Astrocyte (in vitro differentiated cells and primary cell): ENCODE measurements at regions not wholly inside any gene's neighbourhood (a gene's known extent, or its start where the extent isn't known, plus 50 kb on each side); places are given as distances from the start of the nearest gene placed in this dataset.

Experiments
- DNase-seq: peaks from one replicate; pipeline ENCODE4 v3.0.0-alpha.2; 2010; ENCODE audit warnings: low read depth
- FAIRE-seq: peaks from 2 replicates; lab custom pipeline; 2011; peaks lifted over from hg19 to GRCh38; lab: Jason Lieb, UNC
- H2AFZ ChIP-seq: 2 replicates; pipeline ENCODE4 v1.6.0; 2012; ENCODE audit warnings: low read depth, low read length, inconsistent platforms
- H3K27ac ChIP-seq: 2 replicates; pipeline ENCODE4 v1.5.1; 2011; ENCODE audit warnings: low read depth, low read length, inconsistent platforms
- H3K27me3 ChIP-seq: 2 replicates; pipeline ENCODE4 v1.6.0; 2011; ENCODE audit warnings: low read length, inconsistent platforms; ENCODE audit not compliant: insufficient read depth
- H3K36me3 ChIP-seq: 2 replicates; pipeline ENCODE4 v1.5.1; 2011; ENCODE audit warnings: low read length, inconsistent platforms; ENCODE audit not compliant: insufficient read depth
- H3K4me1 ChIP-seq: 2 replicates; pipeline ENCODE4 v1.5.1; 2011; ENCODE audit warnings: low read length, inconsistent platforms; ENCODE audit not compliant: insufficient read depth
- H3K4me2 ChIP-seq: 2 replicates; pipeline ENCODE4 v1.6.0; 2012; ENCODE audit warnings: low read length, inconsistent platforms
- H3K4me3 ChIP-seq: 2 replicates; pipeline ENCODE4 v1.5.1; 2011; ENCODE audit warnings: low read depth, mild to moderate bottlenecking, low read length, inconsistent platforms; ENCODE audit not compliant: insufficient read depth
- H3K79me2 ChIP-seq: 2 replicates; pipeline ENCODE4 v1.6.0; 2012; ENCODE audit warnings: mild to moderate bottlenecking, low read length, inconsistent platforms; ENCODE audit not compliant: insufficient read depth
- H3K9ac ChIP-seq: 2 replicates; pipeline ENCODE4 v1.6.0; 2012; ENCODE audit warnings: mild to moderate bottlenecking, low read length, inconsistent platforms
- H3K9me3 ChIP-seq: 2 replicates; pipeline ENCODE4 v1.5.1; 2012; ENCODE audit warnings: low read depth, mild to moderate bottlenecking, low read length, inconsistent platforms; ENCODE audit not compliant: insufficient read depth
- H4K20me1 ChIP-seq: 2 replicates; pipeline ENCODE4 v1.6.0; 2012; ENCODE audit warnings: low read length, inconsistent platforms; ENCODE audit not compliant: insufficient read depth
- H3K27ac Mint-ChIP-seq: one replicate; pipeline ENCODE4 v1.8.0; 2021; ENCODE audit warnings: mild to moderate bottlenecking, mixed read lengths; ENCODE audit not compliant: unreplicated experiment
- H3K27me3 Mint-ChIP-seq: one replicate; pipeline ENCODE4 v1.8.0; 2021; ENCODE audit warnings: low read depth, mixed read lengths; ENCODE audit not compliant: unreplicated experiment
- H3K36me3 Mint-ChIP-seq: one replicate; pipeline ENCODE4 v1.8.0; 2021; ENCODE audit warnings: low read depth, mixed read lengths; ENCODE audit not compliant: unreplicated experiment
- H3K4me1 Mint-ChIP-seq: one replicate; pipeline ENCODE4 v1.8.0; 2021; ENCODE audit warnings: low read depth, mixed read lengths; ENCODE audit not compliant: unreplicated experiment
- H3K4me3 Mint-ChIP-seq: one replicate; pipeline ENCODE4 v1.8.0; 2021; ENCODE audit warnings: mild to moderate bottlenecking, moderate library complexity, mixed read lengths; ENCODE audit not compliant: unreplicated experiment
- H3K9me3 Mint-ChIP-seq: one replicate; pipeline ENCODE4 v1.8.0; 2021; ENCODE audit warnings: mild to moderate bottlenecking, mixed read lengths; ENCODE audit not compliant: unreplicated experiment
- CTCF ChIP-seq: IDR thresholded peaks from 2 replicates; pipeline ENCODE4 v1.5.1; 2011; ENCODE audit warnings: low read depth, mild to moderate bottlenecking, inconsistent platforms, low read length, moderate library complexity; ENCODE audit not compliant: insufficient read depth
- EZH2 ChIP-seq: IDR thresholded peaks from 2 replicates; pipeline ENCODE4 v1.6.1; 2012; ENCODE audit warnings: mild to moderate bottlenecking, low read length, inconsistent platforms; ENCODE audit not compliant: insufficient read depth

- no peak for FAIRE-seq
- Histone ChIP-seq H3K27me3 (no peaks in the 10 kb centered on the region), H3K36me3 (no peaks in the 10 kb centered on the region), H3K9me3 (no peaks in the 10 kb centered on the region), H3K27ac (no peak overlapping the region), H3K4me3 (no peak overlapping the region), H2AFZ (no peak overlapping the region), H4K20me1 (no peaks in the 10 kb centered on the region), H3K9ac (no peak overlapping the region), H3K4me1 (no peaks in the 10 kb centered on the region), H3K4me2 (no peak overlapping the region), H3K79me2 (no peaks in the 10 kb centered on the region)
- Mint-ChIP-seq H3K9me3 (no peaks in the 10 kb centered on the region), H3K27ac (no peak overlapping the region), H3K4me3 (no peak overlapping the region), H3K4me1 (no peaks in the 10 kb centered on the region), H3K36me3 (no peaks in the 10 kb centered on the region), H3K27me3 (no peaks in the 10 kb centered on the region)
- TF ChIP-seq CTCF = no peak
- no peak for TF ChIP-seq EZH2
- no peak for DNase-seq
These were observed 119.0 kb upstream of the PTPRZ1 start for GRCh38 chr7:121753944-121754343.

- TF ChIP-seq EZH2 (no peak), CTCF (peak; percentile 34)
- H3K27me3 Mint-ChIP-seq = no peaks in the 10 kb centered on the region
- FAIRE-seq = no peak
These were observed 120.3 kb upstream of the PTPRZ1 start for GRCh38 chr7:121752706-121753105.

GRCh38 chr7:121748546-121748945 is 124.4 kb upstream of the PTPRZ1 start:
- Histone ChIP-seq H3K9me3 (no peaks in the 10 kb centered on the region), H3K4me1 (no peaks in the 10 kb centered on the region), H4K20me1 (no peaks in the 10 kb centered on the region), H2AFZ (no peak overlapping the region), H3K4me2 (no peak overlapping the region), H3K27ac (no peak overlapping the region), H3K27me3 (no peaks in the 10 kb centered on the region), H3K9ac (no peak overlapping the region), H3K4me3 (no peak overlapping the region), H3K36me3 (no peaks in the 10 kb centered on the region), H3K79me2 (no peaks in the 10 kb centered on the region)
- Mint-ChIP-seq H3K9me3 (peaks cover 2% of the 10 kb centered on the region), H3K4me3 (no peak overlapping the region), H3K36me3 (no peaks in the 10 kb centered on the region), H3K27me3 (no peaks in the 10 kb centered on the region), H3K4me1 (no peaks in the 10 kb centered on the region), H3K27ac (no peak overlapping the region)
- DNase-seq = no peak
- no peak for FAIRE-seq
- no peak for TF ChIP-seq EZH2
- no peak for TF ChIP-seq CTCF

More at GRCh38 chr7:121752706-121753105, 120.3 kb upstream of the PTPRZ1 start:
- H3K36me3 ChIP-seq = no peaks in the 10 kb centered on the region
- no peaks in the 10 kb centered on the region for H3K9me3 Mint-ChIP-seq
- H3K27ac ChIP-seq = no peak overlapping the region
- H3K4me3 Mint-ChIP-seq = no peak overlapping the region
- no peaks in the 10 kb centered on the region for H3K36me3 Mint-ChIP-seq
- H3K4me2 ChIP-seq = no peak overlapping the region
- H3K9me3 ChIP-seq = no peaks in the 10 kb centered on the region
- H3K27ac Mint-ChIP-seq = no peak overlapping the region
- peak; percentile 4 for DNase-seq
- H3K9ac ChIP-seq = no peak overlapping the region
- H4K20me1 ChIP-seq = no peaks in the 10 kb centered on the region
- no peaks in the 10 kb centered on the region for H3K4me1 Mint-ChIP-seq
- no peak overlapping the region for H2AFZ ChIP-seq
- H3K79me2 ChIP-seq = no peaks in the 10 kb centered on the region
- H3K27me3 ChIP-seq = no peaks in the 10 kb centered on the region
- H3K4me1 ChIP-seq = no peaks in the 10 kb centered on the region
- H3K4me3 ChIP-seq = no peak overlapping the region
